Dermis blood vessel endothelial cell (primary cell): ENCODE measurements at regions not wholly inside any gene's neighbourhood (a gene's known extent, or its start where the extent isn't known, plus 50 kb on each side); places are given as distances from the start of the nearest gene placed in this dataset.

Experiments used
- DNase-seq: peaks from one replicate; pipeline ENCODE4 v3.0.0; 2010

GRCh38 chr18:44458777-44459176 lies 221.9 kb upstream of the SETBP1 start:
- DNase-seq: no peak

GRCh38 chr18:44464398-44465180 lies 216.1 kb upstream of the SETBP1 start:
- no peak for DNase-seq

- DNase-seq: no peak
Observed at GRCh38 chr18:44465381-44465841, 215.3 kb upstream of the SETBP1 start.

GRCh38 chr18:44466997-44467396 lies 213.7 kb upstream of the SETBP1 start:
- no peak for DNase-seq

- DNase-seq: no peak
Observed at GRCh38 chr18:44467718-44468117, 213.0 kb upstream of the SETBP1 start.

GRCh38 chr18:44473394-44474066 lies 207.2 kb upstream of the SETBP1 start:
- no peak for DNase-seq

- DNase-seq: no peak
Observed at GRCh38 chr18:44474067-44474411, 206.6 kb upstream of the SETBP1 start.

- no peak for DNase-seq
Observed at GRCh38 chr18:44474591-44474990, 206.1 kb upstream of the SETBP1 start.

GRCh38 chr18:44482761-44483160 lies 197.9 kb upstream of the SETBP1 start:
- no peak for DNase-seq

GRCh38 chr18:44495151-44495550 lies 185.5 kb upstream of the SETBP1 start:
- no peak for DNase-seq

GRCh38 chr18:44497311-44497710 lies 183.4 kb upstream of the SETBP1 start:
- DNase-seq: no peak

GRCh38 chr18:44497757-44498490 lies 182.8 kb upstream of the SETBP1 start:
- DNase-seq: no peak

GRCh38 chr18:44500808-44501610 lies 179.7 kb upstream of the SETBP1 start:
- DNase-seq: no peak

GRCh38 chr18:44502221-44502620 lies 178.5 kb upstream of the SETBP1 start:
- no peak for DNase-seq

GRCh38 chr18:44502790-44503189 lies 177.9 kb upstream of the SETBP1 start:
- no peak for DNase-seq

GRCh38 chr18:44503854-44504253 lies 176.8 kb upstream of the SETBP1 start:
- DNase-seq: no peak

GRCh38 chr18:44507729-44508325 lies 172.9 kb upstream of the SETBP1 start:
- no peak for DNase-seq

- DNase-seq: no peak
Observed at GRCh38 chr18:44508474-44508873, 172.2 kb upstream of the SETBP1 start.

GRCh38 chr18:44509048-44509447 lies 171.6 kb upstream of the SETBP1 start:
- DNase-seq: no peak

GRCh38 chr18:44510390-44510789 lies 170.3 kb upstream of the SETBP1 start:
- DNase-seq: no peak

- DNase-seq: no peak
Observed at GRCh38 chr18:44513233-44513632, 167.5 kb upstream of the SETBP1 start.

- no peak for DNase-seq
Observed at GRCh38 chr18:44514106-44514505, 166.6 kb upstream of the SETBP1 start.
